GM12878 (cell line): ENCODE measurements at regions not wholly inside any gene's neighbourhood (a gene's known extent, or its start where the extent isn't known, plus 50 kb on each side); places are given as distances from the start of the nearest gene placed in this dataset.

ENCODE experiments used
- ATAC-seq: fragments of 200-7000 bp; cut with Tn5 transposase; 3 replicates; pipeline ENCODE4 v1.9.1; 2020; ENCODE audit warnings: mild to moderate bottlenecking, moderate library complexity
- BruUV-seq: library from RNA; stranded (reverse); fragments of 400-500 nt; replicated peaks from 2 replicates; lab custom pipeline; 2021; lab: Mats Ljungman, UMichigan
- CTCF ChIA-PET: fragments of 300-600 bp; sonication (Branson Sonifier 250); formaldehyde crosslinking; extraction: SDS; loops from one replicate; lab custom pipeline; 2021; ENCODE audit warnings: inconsistent platforms; lab: Yijun Ruan, JAX
- POLR2A ChIA-PET: fragments of 350-600 bp; formaldehyde crosslinking; extraction: SDS; loops from one replicate; lab custom pipeline; 2021; ENCODE audit warnings: inconsistent platforms; lab: Charles Lee
- RAD21 ChIA-PET: fragments of 300-600 bp; sonication (Branson Sonifier 250); formaldehyde crosslinking; loops from one replicate; lab custom pipeline; 2023; ENCODE audit warnings: antibody characterized with exemption; ENCODE audit not compliant: unreplicated experiment; lab: Charles Lee
- SMC1A ChIA-PET: fragments of 300-600 bp; sonication (Branson Sonifier 250); formaldehyde crosslinking; loops from one replicate; lab custom pipeline; 2023; ENCODE audit not compliant: unreplicated experiment, uncharacterized antibody; lab: Charles Lee
- DNase-seq: peaks from one replicate; pipeline ENCODE4 v3.0.0-alpha.2; 2011; ENCODE audit warnings: low read depth, low spot score
- FAIRE-seq: peaks from 3 replicates; lab custom pipeline; 2011; peaks lifted over from hg19 to GRCh38; lab: Jason Lieb, UNC
- H2AFZ ChIP-seq: 2 replicates; pipeline ENCODE4 v1.6.0; 2011; ENCODE audit warnings: low read depth, low read length, control low read depth; ENCODE audit not compliant: control insufficient read depth
- H3K27ac ChIP-seq: 2 replicates; pipeline ENCODE4 v1.5.1; 2011; ENCODE audit warnings: control low read depth; ENCODE audit not compliant: control insufficient read depth, insufficient read depth
- H3K27me3 ChIP-seq, 2 experiments: replicated peaks in 1 of 2; 2 replicates each; pipeline versions ENCODE4 v1.6.0 to v1.6.1; 2011; ENCODE audit warnings: low read length in 1 of 2; ENCODE audit not compliant: control insufficient read depth in 2 of 2, insufficient read depth in 2 of 2
- H3K36me3 ChIP-seq, 2 experiments: 2 replicates each; pipeline ENCODE4 v1.5.1; 2011; ENCODE audit warnings: low read length in 1 of 2; ENCODE audit not compliant: control insufficient read depth in 2 of 2, insufficient read depth in 2 of 2
- H3K4me1 ChIP-seq: 2 replicates; pipeline ENCODE4 v1.6.1; 2011; ENCODE audit warnings: mild to moderate bottlenecking, low read length, moderate library complexity, mixed read lengths; ENCODE audit not compliant: control insufficient read depth, insufficient read depth
- H3K4me2 ChIP-seq: 2 replicates; pipeline ENCODE4 v1.6.0; 2011; ENCODE audit warnings: control low read depth; ENCODE audit not compliant: control insufficient read depth, insufficient read depth
- H3K4me3 ChIP-seq: fragments of 200-600 bp; sonication (generic); 2 replicates; pipeline ENCODE4 v1.5.1; 2016
- H3K79me2 ChIP-seq: 2 replicates; pipeline ENCODE4 v1.6.0; 2011; ENCODE audit warnings: low read length; ENCODE audit not compliant: control insufficient read depth, insufficient read depth
- H3K9ac ChIP-seq: 2 replicates; pipeline ENCODE4 v1.8.0; 2011; ENCODE audit warnings: low read length, control low read depth, mixed read lengths; ENCODE audit not compliant: control insufficient read depth, insufficient read depth
- H3K9me3 ChIP-seq: replicated peaks from 3 replicates; pipeline ENCODE4 v1.5.1; 2011; ENCODE audit warnings: mild to moderate bottlenecking, low read length; ENCODE audit not compliant: control insufficient read depth, insufficient read depth
- H4K20me1 ChIP-seq: 2 replicates; pipeline ENCODE4 v1.6.0; 2011; ENCODE audit not compliant: control insufficient read depth, insufficient read depth
- BCLAF1 ChIP-seq: fragments of 450-650 bp; IDR thresholded peaks from 2 replicates; pipeline ENCODE4 v1.6.1; 2017; ENCODE audit warnings: antibody characterized with exemption, mild to moderate bottlenecking, moderate library complexity
- CREM ChIP-seq: IDR thresholded peaks from 2 replicates; pipeline ENCODE4 v1.6.1; 2014; ENCODE audit warnings: antibody characterized with exemption, low read depth
- EED ChIP-seq: sonication (generic); IDR thresholded peaks from 2 replicates; pipeline ENCODE4 v1.6.1; 2016; ENCODE audit warnings: antibody characterized with exemption, low read depth
- GATAD2B ChIP-seq: fragments of 450-650 bp; conservative IDR thresholded peaks from 2 replicates; pipeline ENCODE4 v1.6.1; 2017; ENCODE audit warnings: low read depth, mild to moderate bottlenecking, moderate library complexity
- MEF2B ChIP-seq: fragments of 450-650 bp; IDR thresholded peaks from 2 replicates; pipeline ENCODE4 v1.6.1; 2018; ENCODE audit warnings: mild to moderate bottlenecking, moderate library complexity; ENCODE audit not compliant: partially characterized antibody, poor library complexity, severe bottlenecking
- NBN ChIP-seq: fragments of 450-650 bp; IDR thresholded peaks from 2 replicates; pipeline ENCODE4 v1.6.1; 2016
- NKRF ChIP-seq: fragments of 450-650 bp; conservative IDR thresholded peaks from 2 replicates; pipeline ENCODE4 v1.6.1; 2017; ENCODE audit warnings: mild to moderate bottlenecking, moderate library complexity
- RAD51 ChIP-seq: fragments of 450-650 bp; IDR thresholded peaks from 2 replicates; pipeline ENCODE4 v1.6.1; 2016; ENCODE audit warnings: moderate library complexity, mild to moderate bottlenecking, inconsistent platforms
- SMARCA5 ChIP-seq: fragments of 450-650 bp; IDR thresholded peaks from 2 replicates; pipeline ENCODE4 v1.6.1; 2017; ENCODE audit warnings: mild to moderate bottlenecking
- SREBF2 ChIP-seq: IDR thresholded peaks from 2 replicates; pipeline ENCODE4 v1.6.1; 2012; ENCODE audit warnings: mild to moderate bottlenecking, low read length
- WGBS: methylation state at CpG from one replicate; pipeline ENCODE4 v1.1.6; 2016; ENCODE audit warnings: low lambda C conversion rate; ENCODE audit not compliant: insufficient replicate concordance, insufficient coverage; ENCODE audit errors: missing lambda C conversion rate; 5-methylcytosine and 5-hydroxymethylcytosine counted together
- in situ Hi-C: fragments of 300-500 bp; cut with MboI; formaldehyde crosslinking; loops from 9 replicates; pipeline ENCODE4 v1.14.3; 2018; ENCODE audit warnings: mixed read lengths
- intact Hi-C: fragments of 100-400 bp; cut with micrococcal nuclease; formaldehyde crosslinking; loops from one replicate; pipeline ENCODE4 v1.14.2; 2022; ENCODE audit not compliant: unreplicated experiment

- in situ Hi-C loops, result no loop called here
- POLR2A ChIA-PET, result no interaction called here
These were observed 105.3 kb downstream of the SPCS3 start for GRCh38 chr4:176425035-176425434.

More at GRCh38 chr4:176425035-176425434, 105.3 kb downstream of the SPCS3 start:
- Histone ChIP-seq H3K79me2 (no peaks in the 10 kb centered on the region), H3K27ac (no peak overlapping the region), H3K4me1 (no peaks in the 10 kb centered on the region), H4K20me1 (no peaks in the 10 kb centered on the region), H3K36me3 (no peaks in the 10 kb centered on the region), H3K9ac (no peak overlapping the region), H3K4me3 (no peak overlapping the region), H3K27me3 (no peaks in the 10 kb centered on the region), H2AFZ (no peak overlapping the region), H3K9me3 (no peaks in the 10 kb centered on the region), H3K4me2 (no peak overlapping the region)
- CTCF ChIA-PET, result no interaction called here
- SMC1A ChIA-PET, result no interaction called here
- WGBS, result 14% methylated on average over 2 of the region's 2 CpGs
- intact Hi-C loops, result no loop called here
- DNase-seq (no peak), ATAC-seq (no peak), FAIRE-seq (no peak)
- BruUV-seq, result no TSS peak
- RAD21 ChIA-PET, result no interaction called here
- TF ChIP-seq BCLAF1, result no peak
- TF ChIP-seq NKRF, result no peak
- TF ChIP-seq SREBF2, result no peak
- no peak for TF ChIP-seq GATAD2B
- TF ChIP-seq NBN, result no peak
- no peak for TF ChIP-seq RAD51
- no peak for TF ChIP-seq MEF2B
- TF ChIP-seq EED, result no peak
- TF ChIP-seq SMARCA5, result no peak
- TF ChIP-seq CREM, result no peak
